T-helper 17 cell (primary cell): ENCODE measurements at regions not wholly inside any gene's neighbourhood (a gene's known extent, or its start where the extent isn't known, plus 50 kb on each side); places are given as distances from the start of the nearest gene placed in this dataset.

Experiments used
- ATAC-seq: fragments of 150-1000 bp; cut with Tn5 transposase; 2 replicates; pipeline ENCODE4 v1.10.0; 2021; ENCODE audit warnings: mild to moderate bottlenecking, moderate library complexity
- DNase-seq, 3 donors: peaks; one replicate each; pipeline versions ENCODE4 v3.0.0 to v3.0.0-alpha.2; 2020 to 2021
- H3K9me3 ChIP-seq: one replicate; pipeline ENCODE4 v1.7.0; 2013; ENCODE audit warnings: low read length, mild to moderate bottlenecking; ENCODE audit not compliant: control insufficient read depth, poor library complexity, severe bottlenecking
- H3K27ac Mint-ChIP-seq: one replicate; pipeline ENCODE4 v1.8.0; 2022; ENCODE audit warnings: mild to moderate bottlenecking, moderate library complexity, mixed read lengths
- H3K27me3 Mint-ChIP-seq: one replicate; pipeline ENCODE4 v1.8.0; 2022; ENCODE audit warnings: mixed read lengths
- H3K36me3 Mint-ChIP-seq: one replicate; pipeline ENCODE4 v1.8.0; 2022; ENCODE audit warnings: low read depth, mixed read lengths
- H3K4me1 Mint-ChIP-seq: one replicate; pipeline ENCODE4 v1.8.0; 2022; ENCODE audit warnings: mild to moderate bottlenecking, mixed read lengths
- H3K4me3 Mint-ChIP-seq: one replicate; pipeline ENCODE4 v1.8.0; 2022; ENCODE audit warnings: mild to moderate bottlenecking, moderate library complexity, mixed read lengths

DNA sequence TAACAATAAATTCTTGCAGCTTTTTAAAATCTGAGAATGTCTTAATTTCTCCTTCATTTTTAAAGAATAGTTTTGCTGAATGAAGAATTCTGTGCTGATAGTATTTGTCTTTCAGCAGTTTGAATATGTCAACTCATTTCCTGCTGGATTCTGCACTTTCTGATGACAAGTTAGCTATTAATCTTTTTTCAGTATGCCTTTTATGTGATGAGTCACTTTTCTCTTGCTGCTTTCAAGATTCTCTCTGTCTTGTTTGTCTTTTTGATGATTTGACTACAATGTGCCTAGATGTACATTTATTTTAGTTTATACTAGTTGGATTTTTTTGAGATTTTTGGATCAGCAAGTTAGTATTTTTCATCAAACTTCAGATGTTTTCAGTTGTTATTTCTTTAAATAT is 87.9 kb upstream of the AVPR1A start:
- no peaks in the 10 kb centered on the region for H3K4me1 Mint-ChIP-seq
- ATAC-seq (no peak), DNase-seq (no peak)
- H3K4me3 Mint-ChIP-seq, result no peak overlapping the region
- no peak overlapping the region for H3K27ac Mint-ChIP-seq
- no peaks in the 10 kb centered on the region for H3K36me3 Mint-ChIP-seq
- no peaks in the 10 kb centered on the region for H3K9me3 ChIP-seq
- no peaks in the 10 kb centered on the region for H3K27me3 Mint-ChIP-seq

DNA sequence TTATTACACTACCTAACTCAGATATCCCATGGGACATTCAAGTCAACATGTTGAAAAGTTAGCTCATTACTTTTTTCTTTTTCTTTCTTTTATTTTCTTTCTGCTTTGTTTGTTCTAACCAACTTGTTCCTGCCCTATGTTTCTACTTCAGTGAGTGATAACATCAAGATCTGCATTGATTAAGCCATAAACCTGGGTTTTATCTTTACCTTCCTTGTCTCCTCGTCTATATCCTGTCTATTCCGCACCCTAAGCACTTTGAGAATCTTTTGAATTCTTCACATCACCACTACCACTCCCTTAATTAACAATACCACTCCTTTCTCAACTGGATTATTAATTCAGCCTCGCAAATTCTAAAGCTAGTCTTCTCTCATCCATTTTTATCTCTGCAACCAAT is 81.9 kb upstream of the AVPR1A start:
- H3K27ac Mint-ChIP-seq, result no peak overlapping the region

DNA sequence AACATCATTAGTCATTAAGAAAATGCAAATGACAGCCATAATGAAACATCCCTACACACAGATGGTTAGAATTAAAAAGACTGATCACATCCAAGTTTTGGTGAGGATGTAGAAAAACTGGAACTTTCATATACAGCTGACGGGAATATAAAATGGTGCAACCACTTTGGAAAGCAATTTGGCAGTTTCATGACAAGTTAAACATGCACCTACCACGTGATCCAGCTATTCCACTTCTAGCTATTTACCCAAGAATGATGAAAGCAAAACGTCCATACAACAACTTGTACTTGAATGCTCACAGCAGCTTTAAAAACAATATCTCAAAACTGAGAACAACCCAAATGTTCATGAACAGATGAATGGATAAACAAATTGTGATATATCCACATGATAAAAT is 77.9 kb upstream of the AVPR1A start:
- H3K27ac Mint-ChIP-seq, result no peak overlapping the region
- no peaks in the 10 kb centered on the region for H3K4me1 Mint-ChIP-seq
- ATAC-seq (no peak), DNase-seq (no peak)
- no peaks in the 10 kb centered on the region for H3K36me3 Mint-ChIP-seq
- no peaks in the 10 kb centered on the region for H3K9me3 ChIP-seq
- no peak overlapping the region for H3K4me3 Mint-ChIP-seq
- no peaks in the 10 kb centered on the region for H3K27me3 Mint-ChIP-seq

More for the DNA sequence above, 81.9 kb upstream of the AVPR1A start:
- Mint-ChIP-seq H3K4me3 (no peak overlapping the region), H3K27me3 (no peaks in the 10 kb centered on the region), H3K36me3 (no peaks in the 10 kb centered on the region), H3K4me1 (no peaks in the 10 kb centered on the region)
- ATAC-seq (no peak), DNase-seq (no peak)
- H3K9me3 ChIP-seq, result no peaks in the 10 kb centered on the region

DNA sequence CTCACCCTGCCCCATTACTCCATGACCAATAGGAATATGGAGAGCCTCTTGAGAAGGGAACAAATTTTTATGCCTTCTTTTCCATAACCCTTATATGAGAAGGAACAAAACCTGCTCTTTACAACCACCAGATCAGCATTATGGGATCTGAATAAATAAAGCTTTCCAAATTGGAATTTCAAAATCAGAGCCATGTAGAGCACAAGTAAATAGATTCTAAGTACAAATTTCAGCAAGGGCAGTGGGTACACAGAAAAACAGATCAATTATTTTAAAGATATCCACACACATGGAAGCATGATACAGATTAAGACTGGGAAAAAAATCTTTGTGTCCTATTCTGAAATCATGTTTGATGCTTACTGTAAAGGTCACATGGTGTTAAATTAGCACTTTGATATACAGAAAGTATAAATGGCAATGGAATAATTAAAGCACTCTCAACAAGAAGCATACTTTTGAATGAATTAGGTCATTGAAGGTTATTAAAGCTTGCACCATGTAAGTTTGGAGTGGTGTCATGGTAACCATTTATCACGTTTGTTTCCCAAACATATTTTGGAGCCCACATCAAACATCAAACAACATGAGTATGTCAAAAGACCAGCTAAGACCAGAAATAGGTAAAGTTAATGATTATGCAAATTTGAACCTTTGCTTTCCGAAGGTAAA is 75.9 kb upstream of the AVPR1A start:
- no peak for ATAC-seq
- no peak for DNase-seq
- no peaks in the 10 kb centered on the region for H3K4me1 Mint-ChIP-seq
- H3K27me3 Mint-ChIP-seq, result no peaks in the 10 kb centered on the region
- no peak overlapping the region for H3K27ac Mint-ChIP-seq
- no peak overlapping the region for H3K4me3 Mint-ChIP-seq
- no peaks in the 10 kb centered on the region for H3K9me3 ChIP-seq
- H3K36me3 Mint-ChIP-seq, result no peaks in the 10 kb centered on the region

DNA sequence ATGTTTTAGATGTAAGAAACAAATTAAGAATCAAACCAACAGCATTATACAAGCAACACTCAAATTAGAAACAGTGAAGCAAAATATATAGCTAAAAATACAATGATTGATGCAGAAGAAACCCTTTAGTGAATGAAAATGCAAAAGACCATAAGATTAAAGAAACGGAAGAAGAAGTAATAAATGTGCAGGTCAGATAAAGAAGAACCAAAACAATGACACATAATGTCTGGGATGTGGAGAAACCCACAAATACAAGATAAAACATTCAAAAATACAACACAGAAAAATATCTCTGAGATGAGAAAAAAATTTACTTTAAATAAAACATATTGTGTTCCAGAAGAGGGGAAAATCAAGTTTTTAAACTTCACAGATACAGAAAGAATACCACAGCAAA is 73.4 kb upstream of the AVPR1A start:
- H3K9me3 ChIP-seq, result no peaks in the 10 kb centered on the region
- no peaks in the 10 kb centered on the region for H3K4me1 Mint-ChIP-seq
- ATAC-seq, result no peak
- DNase-seq, result no peak
- no peak overlapping the region for H3K27ac Mint-ChIP-seq
- H3K36me3 Mint-ChIP-seq, result no peaks in the 10 kb centered on the region
- H3K4me3 Mint-ChIP-seq, result no peak overlapping the region
- no peaks in the 10 kb centered on the region for H3K27me3 Mint-ChIP-seq

DNA sequence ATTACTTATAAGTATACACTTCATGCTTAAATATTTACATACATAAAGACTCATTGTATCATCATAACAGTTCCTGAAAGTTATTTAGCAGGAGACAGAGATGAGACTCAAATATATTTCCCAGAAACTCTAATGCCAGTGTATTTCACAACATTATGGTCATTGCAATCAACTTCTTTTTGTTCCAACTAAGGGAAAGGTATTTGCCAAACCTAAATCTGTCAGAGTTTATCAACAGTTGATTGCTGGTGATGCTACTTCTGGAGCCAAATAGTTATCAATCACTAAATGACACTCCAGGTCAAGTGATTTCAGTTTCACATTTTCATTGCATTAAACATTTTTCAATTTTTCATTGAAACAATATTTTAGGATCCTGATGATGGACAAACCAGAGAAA is 72.1 kb upstream of the AVPR1A start:
- no peak for DNase-seq
- no peak overlapping the region for H3K27ac Mint-ChIP-seq
- H3K36me3 Mint-ChIP-seq, result no peaks in the 10 kb centered on the region
- no peak for ATAC-seq
- H3K4me1 Mint-ChIP-seq, result no peaks in the 10 kb centered on the region
- no peak overlapping the region for H3K4me3 Mint-ChIP-seq
- H3K27me3 Mint-ChIP-seq, result no peaks in the 10 kb centered on the region
- H3K9me3 ChIP-seq, result no peaks in the 10 kb centered on the region

DNA sequence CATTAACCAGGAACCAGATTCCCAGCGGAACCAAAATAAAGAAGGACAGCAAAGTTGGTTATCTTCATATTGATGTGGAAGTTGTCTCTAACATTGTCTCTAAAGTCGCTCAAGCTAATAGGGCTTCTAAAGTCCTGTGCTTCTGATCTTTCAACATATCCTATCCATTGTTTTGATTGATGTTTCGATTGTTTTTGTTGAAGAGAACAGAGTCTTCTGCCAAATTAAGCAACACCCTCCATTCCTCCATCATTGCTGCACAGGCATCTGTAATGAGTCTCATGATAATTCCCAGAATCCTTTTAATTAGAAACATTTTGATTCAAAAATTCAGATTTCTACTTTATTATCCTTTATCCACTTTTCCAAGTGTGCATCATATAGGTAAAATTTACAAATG is 71.6 kb upstream of the AVPR1A start:
- Mint-ChIP-seq H3K27ac (no peak overlapping the region), H3K27me3 (no peaks in the 10 kb centered on the region), H3K4me1 (no peaks in the 10 kb centered on the region), H3K36me3 (no peaks in the 10 kb centered on the region), H3K4me3 (no peak overlapping the region)
- no peak for DNase-seq
- no peaks in the 10 kb centered on the region for H3K9me3 ChIP-seq
- ATAC-seq, result no peak

DNA sequence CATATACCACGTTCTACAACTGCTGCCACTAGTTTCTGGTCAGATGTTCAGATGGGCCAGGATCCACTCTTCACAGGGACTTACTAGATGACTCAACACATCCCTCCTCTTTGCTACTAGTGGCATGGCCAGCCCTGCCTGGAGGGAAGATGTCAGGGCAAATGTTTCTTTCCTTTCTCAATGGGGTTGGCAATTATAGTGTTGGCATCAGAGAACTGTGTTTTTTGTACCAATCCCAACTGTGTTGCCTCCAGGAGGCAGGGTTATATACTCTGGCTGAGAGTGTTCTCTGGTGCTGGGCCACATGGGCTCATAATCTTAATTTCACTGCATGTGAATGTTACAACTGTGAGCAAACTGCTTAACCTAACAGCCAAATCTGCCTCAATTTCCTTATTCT is 69.9 kb upstream of the AVPR1A start:
- H3K9me3 ChIP-seq, result no peaks in the 10 kb centered on the region
- no peak overlapping the region for H3K27ac Mint-ChIP-seq
- ATAC-seq (no peak), DNase-seq (no peak)
- no peaks in the 10 kb centered on the region for H3K27me3 Mint-ChIP-seq
- no peaks in the 10 kb centered on the region for H3K36me3 Mint-ChIP-seq
- no peak overlapping the region for H3K4me3 Mint-ChIP-seq
- H3K4me1 Mint-ChIP-seq, result no peaks in the 10 kb centered on the region

DNA sequence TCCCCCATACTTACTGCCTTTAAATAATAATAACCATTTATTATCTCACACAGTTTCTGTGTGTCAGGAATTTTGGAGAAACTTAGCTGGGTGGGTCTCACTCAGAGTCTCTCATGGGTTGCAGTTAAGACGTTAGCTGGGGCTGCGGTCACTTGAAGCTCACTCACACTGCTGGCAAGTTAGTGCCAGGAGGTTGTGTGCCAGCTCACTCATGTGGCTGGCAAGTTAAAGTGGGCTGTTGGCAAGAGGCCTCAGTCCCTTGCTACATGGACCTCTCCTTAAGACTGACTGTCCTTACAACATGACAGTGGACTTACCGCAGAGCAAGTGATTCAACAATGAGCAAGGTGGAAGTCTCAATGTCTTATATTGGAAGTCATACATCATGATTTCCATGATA is 61.3 kb upstream of the AVPR1A start:
- no peaks in the 10 kb centered on the region for H3K9me3 ChIP-seq
- Mint-ChIP-seq H3K27me3 (no peaks in the 10 kb centered on the region), H3K4me1 (no peaks in the 10 kb centered on the region), H3K27ac (no peak overlapping the region), H3K36me3 (no peaks in the 10 kb centered on the region), H3K4me3 (no peak overlapping the region)
- DNase-seq (no peak), ATAC-seq (no peak)

DNA sequence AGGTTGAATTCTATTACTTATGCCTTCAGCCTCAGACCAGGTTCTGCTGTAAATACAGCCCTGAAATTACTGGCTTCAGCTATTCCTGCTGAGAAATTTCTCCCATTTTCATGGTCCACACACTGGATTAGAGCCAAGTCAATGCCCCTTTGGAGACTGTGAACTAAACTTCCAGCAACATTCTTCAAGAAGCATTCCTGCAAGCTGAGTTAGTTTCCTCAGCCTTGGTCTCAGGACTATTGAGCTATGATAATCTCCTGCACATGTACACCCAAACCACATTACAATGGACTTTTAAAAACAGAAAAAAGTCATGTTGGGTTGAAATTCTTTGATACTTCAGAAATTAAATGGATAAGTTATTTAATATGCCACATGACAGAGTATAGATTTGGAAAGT is 58.0 kb upstream of the AVPR1A start:
- H3K9me3 ChIP-seq, result no peaks in the 10 kb centered on the region
- H3K27ac Mint-ChIP-seq, result no peak overlapping the region
- no peaks in the 10 kb centered on the region for H3K36me3 Mint-ChIP-seq
- DNase-seq (no peak), ATAC-seq (no peak)
- H3K4me3 Mint-ChIP-seq, result no peak overlapping the region
- no peaks in the 10 kb centered on the region for H3K27me3 Mint-ChIP-seq
- no peaks in the 10 kb centered on the region for H3K4me1 Mint-ChIP-seq

DNA sequence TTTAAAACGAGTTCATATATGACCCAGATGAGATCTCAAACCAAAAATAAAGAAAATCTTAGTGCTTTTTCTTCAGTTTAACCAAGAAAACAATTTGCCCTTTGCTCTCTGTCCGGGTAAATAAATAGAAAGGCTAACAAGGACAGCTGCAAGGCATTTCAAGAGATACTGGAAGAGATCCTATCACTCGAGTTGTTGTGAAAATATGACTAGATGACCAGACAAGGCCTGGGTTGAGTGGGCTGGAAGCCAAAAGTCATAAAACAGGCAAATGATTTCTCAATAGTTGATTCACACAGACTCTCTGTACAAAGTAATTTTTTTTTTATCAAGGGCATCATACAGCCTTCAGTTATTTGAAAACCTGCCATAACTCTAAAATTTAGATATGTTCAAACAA is 55.9 kb upstream of the AVPR1A start:
- no peaks in the 10 kb centered on the region for H3K27me3 Mint-ChIP-seq
- H3K27ac Mint-ChIP-seq, result no peak overlapping the region
- H3K9me3 ChIP-seq, result no peaks in the 10 kb centered on the region
- no peaks in the 10 kb centered on the region for H3K36me3 Mint-ChIP-seq
- ATAC-seq (no peak), DNase-seq (no peak)
- H3K4me1 Mint-ChIP-seq, result no peaks in the 10 kb centered on the region
- no peak overlapping the region for H3K4me3 Mint-ChIP-seq

DNA sequence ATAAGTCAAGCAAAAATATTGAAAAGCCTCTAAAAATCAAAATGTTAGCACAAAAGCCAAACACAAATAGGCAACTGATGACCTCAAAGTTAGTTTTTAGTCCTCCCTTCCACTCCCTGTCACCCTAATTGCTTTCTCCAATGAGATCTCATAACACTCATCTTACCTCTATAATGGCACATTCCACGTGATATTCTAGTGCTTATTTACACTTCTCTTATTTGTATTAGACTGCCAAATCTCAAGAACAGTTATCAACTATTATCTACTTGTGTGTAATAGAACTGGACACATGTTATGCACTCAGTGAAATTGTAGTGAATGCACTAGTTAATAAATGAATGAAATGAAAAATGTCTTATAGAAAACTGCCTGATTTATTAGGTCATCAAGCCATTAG is 55.5 kb upstream of the AVPR1A start:
- no peak overlapping the region for H3K27ac Mint-ChIP-seq
- no peaks in the 10 kb centered on the region for H3K9me3 ChIP-seq
- H3K4me1 Mint-ChIP-seq, result no peaks in the 10 kb centered on the region
- H3K4me3 Mint-ChIP-seq, result no peak overlapping the region
- DNase-seq (no peak), ATAC-seq (no peak)
- H3K27me3 Mint-ChIP-seq, result no peaks in the 10 kb centered on the region
- H3K36me3 Mint-ChIP-seq, result no peaks in the 10 kb centered on the region
